ENCODE measurements at regions not wholly inside any gene's neighbourhood (a gene's known extent, or its start where the extent isn't known, plus 50 kb on each side); places are given as distances from the start of the nearest gene placed in this dataset.

- in situ Hi-C loops (cut with MboI; ENCODE audit: low sequenced_read_pairs in 4 of 4) = no loop called here
- intact Hi-C loops (cut with DNase I; ENCODE audit: low total_unique reads) = no loop called here
Measured at GRCh38 chr12:115763376-115763775, 514.1 kb downstream of the MED13L start.

GRCh38 chr12:115762936-115763335 lies 514.6 kb downstream of the MED13L start:
- intact Hi-C loops (cut with DNase I; ENCODE audit: low total_unique reads) = no loop called here
- no peak for ATAC-seq
- Histone ChIP-seq H3K27me3 (peaks cover 0 to 4% (median 0%) of the 10 kb centered on the region in 3 donors), H3K4me3 (no peak overlapping the region), H3K27ac (no peak overlapping the region), H3K4me1 (no peaks in the 10 kb centered on the region), H3K9me3 (no peaks in the 10 kb centered on the region), H3K36me3 (no peaks in the 10 kb centered on the region)
- in situ Hi-C loops (cut with MboI; ENCODE audit: low sequenced_read_pairs in 4 of 4) = no loop called here
- DNase-seq = no peak
- TF ChIP-seq POLR2A (IDR thresholded peaks at IDR 0.05) (no peak), CTCF (IDR thresholded peaks at IDR 0.05 in 4 of 5, conservative IDR thresholded peaks at IDR 0.05 in 1 of 5) (no peak)

More at GRCh38 chr12:115763376-115763775, 514.1 kb downstream of the MED13L start:
- Histone ChIP-seq H3K4me3 (no peak overlapping the region), H3K9me3 (no peaks in the 10 kb centered on the region), H3K36me3 (no peaks in the 10 kb centered on the region), H3K27me3 (peaks cover 0 to 3% (median 0%) of the 10 kb centered on the region in 3 donors), H3K27ac (no peak overlapping the region), H3K4me1 (no peaks in the 10 kb centered on the region)
- no peak for DNase-seq
- no peak for TF ChIP-seq CTCF (IDR thresholded peaks at IDR 0.05 in 4 of 5, conservative IDR thresholded peaks at IDR 0.05 in 1 of 5)
- no peak for ATAC-seq

- Histone ChIP-seq H3K9me3 (no peaks in the 10 kb centered on the region), H3K36me3 (no peaks in the 10 kb centered on the region), H3K27me3 (peaks cover 0 to 8% (median 4%) of the 10 kb centered on the region in 3 donors), H3K4me3 (no peak overlapping the region), H3K4me1 (no peaks in the 10 kb centered on the region), H3K27ac (peak overlapping the region in 1 of 4 donors; percentile 42)
- ATAC-seq (no peak), DNase-seq (no peak)
- intact Hi-C loops (cut with DNase I; ENCODE audit: low total_unique reads) (no loop called here), in situ Hi-C loops (cut with MboI; ENCODE audit: low sequenced_read_pairs in 4 of 4) (no loop called here)
- TF ChIP-seq CTCF (IDR thresholded peaks at IDR 0.05 in 4 of 5, conservative IDR thresholded peaks at IDR 0.05 in 1 of 5) = no peak
- TF ChIP-seq POLR2A (IDR thresholded peaks at IDR 0.05) = no peak
Measured at GRCh38 chr12:115761784-115762183, 515.7 kb downstream of the MED13L start.

- H3K4me1 ChIP-seq = no peaks in the 10 kb centered on the region
- ATAC-seq = no peak
- TF ChIP-seq POLR2A (IDR thresholded peaks at IDR 0.05) (no peak), CTCF (IDR thresholded peaks at IDR 0.05 in 4 of 5, conservative IDR thresholded peaks at IDR 0.05 in 1 of 5) (no peak)
- H3K27me3 ChIP-seq = peaks cover 0 to 14% (median 8%) of the 10 kb centered on the region in 3 donors
- H3K9me3 ChIP-seq = no peaks in the 10 kb centered on the region
- in situ Hi-C loops (cut with MboI; ENCODE audit: low sequenced_read_pairs in 4 of 4) (no loop called here), intact Hi-C loops (cut with DNase I; ENCODE audit: low total_unique reads) (no loop called here)
- H3K4me3 ChIP-seq = no peak overlapping the region
- no peak for DNase-seq
- no peaks in the 10 kb centered on the region for H3K36me3 ChIP-seq
- no peak overlapping the region for H3K27ac ChIP-seq
Measured at GRCh38 chr12:115760231-115760630, 517.3 kb downstream of the MED13L start.

All from gastrocnemius medialis (tissue), 4 donors.